ENCODE measurements at regions not wholly inside any gene's neighbourhood (a gene's known extent, or its start where the extent isn't known, plus 50 kb on each side); places are given as distances from the start of the nearest gene placed in this dataset.

- TF ChIP-seq EZH2 (IDR thresholded peaks at IDR 0.05; ENCODE audit: borderline replicate concordance, low read depth, low read length, severe bottlenecking) = no peak
- no peak for TF ChIP-seq CTCF (IDR thresholded peaks at IDR 0.05; ENCODE audit: borderline replicate concordance, extremely low read depth, low read length, poor library complexity, severe bottlenecking)
Measured at GRCh38 chr6:19160081-19160730, 677.0 kb upstream of the ID4 start.
